ENCODE measurements at regions not wholly inside any gene's neighbourhood (a gene's known extent, or its start where the extent isn't known, plus 50 kb on each side); places are given as distances from the start of the nearest gene placed in this dataset.

DNA sequence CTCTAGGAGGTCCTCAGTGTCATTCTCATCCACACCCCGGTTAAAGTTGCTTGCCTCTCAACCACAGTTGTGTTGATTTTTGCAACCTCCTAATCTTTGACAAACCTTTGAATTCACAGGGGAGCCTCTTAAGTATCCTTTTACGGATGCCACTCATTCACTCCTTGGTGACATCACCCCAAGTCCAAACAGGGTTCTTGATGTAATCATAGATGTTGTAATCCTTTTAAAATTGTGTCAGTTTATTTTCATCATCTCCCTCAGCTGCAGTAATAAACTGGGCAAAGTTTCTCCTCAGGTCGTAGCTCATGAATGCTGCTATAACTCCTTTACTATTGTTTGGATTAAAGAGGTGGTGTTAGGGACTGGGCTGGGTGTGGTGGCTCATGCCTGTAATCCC is 637.2 kb upstream of the NUDT12 start:
- TF ChIP-seq, protein P1, sequence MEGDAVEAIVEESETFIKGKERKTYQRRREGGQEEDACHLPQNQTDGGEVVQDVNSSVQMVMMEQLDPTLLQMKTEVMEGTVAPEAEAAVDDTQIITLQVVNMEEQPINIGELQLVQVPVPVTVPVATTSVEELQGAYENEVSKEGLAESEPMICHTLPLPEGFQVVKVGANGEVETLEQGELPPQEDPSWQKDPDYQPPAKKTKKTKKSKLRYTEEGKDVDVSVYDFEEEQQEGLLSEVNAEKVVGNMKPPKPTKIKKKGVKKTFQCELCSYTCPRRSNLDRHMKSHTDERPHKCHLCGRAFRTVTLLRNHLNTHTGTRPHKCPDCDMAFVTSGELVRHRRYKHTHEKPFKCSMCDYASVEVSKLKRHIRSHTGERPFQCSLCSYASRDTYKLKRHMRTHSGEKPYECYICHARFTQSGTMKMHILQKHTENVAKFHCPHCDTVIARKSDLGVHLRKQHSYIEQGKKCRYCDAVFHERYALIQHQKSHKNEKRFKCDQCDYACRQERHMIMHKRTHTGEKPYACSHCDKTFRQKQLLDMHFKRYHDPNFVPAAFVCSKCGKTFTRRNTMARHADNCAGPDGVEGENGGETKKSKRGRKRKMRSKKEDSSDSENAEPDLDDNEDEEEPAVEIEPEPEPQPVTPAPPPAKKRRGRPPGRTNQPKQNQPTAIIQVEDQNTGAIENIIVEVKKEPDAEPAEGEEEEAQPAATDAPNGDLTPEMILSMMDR (IDR thresholded peaks at IDR 0.05 in 4 of 5, conservative IDR thresholded peaks at IDR 0.05 in 1 of 5): no peak
- no peak for TF ChIP-seq POLR2A (IDR thresholded peaks at IDR 0.05)
